ENCODE measurements at regions not wholly inside any gene's neighbourhood (a gene's known extent, or its start where the extent isn't known, plus 50 kb on each side); places are given as distances from the start of the nearest gene placed in this dataset.

DNA sequence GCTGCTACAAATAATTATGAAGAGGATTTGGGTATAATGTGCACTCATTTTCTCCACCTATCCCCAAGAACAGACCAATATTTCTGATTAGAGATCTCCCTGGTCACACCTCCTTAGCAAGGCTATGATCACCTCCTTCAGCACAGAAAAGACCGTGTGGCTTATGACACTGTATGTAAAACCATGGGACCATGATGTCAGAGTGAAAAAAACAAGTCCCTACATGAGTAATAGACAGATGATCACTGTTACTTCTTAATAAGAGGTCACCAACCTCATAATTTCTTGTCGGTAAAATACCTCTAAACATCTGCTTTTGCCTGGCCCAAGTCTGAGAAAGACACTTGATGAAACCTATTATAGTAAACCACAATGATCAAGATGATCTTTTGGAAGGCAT, 330.6 kb upstream of the F9 start:
- Mint-ChIP-seq H3K27me3 (ENCODE audit: low read depth) (peaks cover 40% of the 10 kb centered on the region), H3K27ac (ENCODE audit: unreplicated experiment) (no peak overlapping the region), H3K4me1 (ENCODE audit: low read depth) (peaks cover 9% of the 10 kb centered on the region), H3K9me3 (ENCODE audit: low read depth) (peaks cover 3% of the 10 kb centered on the region), H3K36me3 (ENCODE audit: low read depth) (peaks cover 1% of the 10 kb centered on the region), H3K4me3 (ENCODE audit: unreplicated experiment) (no peak overlapping the region)
- TF ChIP-seq, protein P1, sequence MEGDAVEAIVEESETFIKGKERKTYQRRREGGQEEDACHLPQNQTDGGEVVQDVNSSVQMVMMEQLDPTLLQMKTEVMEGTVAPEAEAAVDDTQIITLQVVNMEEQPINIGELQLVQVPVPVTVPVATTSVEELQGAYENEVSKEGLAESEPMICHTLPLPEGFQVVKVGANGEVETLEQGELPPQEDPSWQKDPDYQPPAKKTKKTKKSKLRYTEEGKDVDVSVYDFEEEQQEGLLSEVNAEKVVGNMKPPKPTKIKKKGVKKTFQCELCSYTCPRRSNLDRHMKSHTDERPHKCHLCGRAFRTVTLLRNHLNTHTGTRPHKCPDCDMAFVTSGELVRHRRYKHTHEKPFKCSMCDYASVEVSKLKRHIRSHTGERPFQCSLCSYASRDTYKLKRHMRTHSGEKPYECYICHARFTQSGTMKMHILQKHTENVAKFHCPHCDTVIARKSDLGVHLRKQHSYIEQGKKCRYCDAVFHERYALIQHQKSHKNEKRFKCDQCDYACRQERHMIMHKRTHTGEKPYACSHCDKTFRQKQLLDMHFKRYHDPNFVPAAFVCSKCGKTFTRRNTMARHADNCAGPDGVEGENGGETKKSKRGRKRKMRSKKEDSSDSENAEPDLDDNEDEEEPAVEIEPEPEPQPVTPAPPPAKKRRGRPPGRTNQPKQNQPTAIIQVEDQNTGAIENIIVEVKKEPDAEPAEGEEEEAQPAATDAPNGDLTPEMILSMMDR (IDR thresholded peaks at IDR 0.05), result no peak
- DNase-seq (ENCODE audit: low spot score), result no peak

DNA sequence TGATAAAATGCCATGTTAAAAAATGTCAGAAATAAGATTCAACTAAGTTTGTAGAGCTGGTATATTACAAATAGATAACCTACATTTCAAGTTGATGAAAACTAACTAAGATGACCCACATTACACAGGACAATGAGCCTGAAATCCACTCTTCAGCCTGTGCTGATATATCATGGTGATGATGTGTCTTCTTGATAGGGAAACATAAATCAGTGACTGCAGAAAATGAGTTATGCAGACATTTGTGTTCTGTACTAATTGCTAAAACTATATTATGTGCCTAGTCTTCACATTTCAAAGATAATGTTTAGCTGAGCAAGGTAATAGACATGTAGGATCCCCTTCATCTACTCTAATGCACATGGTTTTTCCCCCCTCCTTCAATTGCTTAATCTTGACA, 331.6 kb upstream of the F9 start:
- no peak for DNase-seq (ENCODE audit: low spot score)
- no peak overlapping the region for H3K27ac Mint-ChIP-seq (ENCODE audit: unreplicated experiment)
- TF ChIP-seq, protein P1 (IDR thresholded peaks at IDR 0.05), result no peak
- H3K36me3 Mint-ChIP-seq (ENCODE audit: low read depth), result peaks cover 1% of the 10 kb centered on the region
- H3K27me3 Mint-ChIP-seq (ENCODE audit: low read depth), result peaks cover 42% of the 10 kb centered on the region
- H3K9me3 Mint-ChIP-seq (ENCODE audit: low read depth), result peaks cover 3% of the 10 kb centered on the region
- H3K4me1 Mint-ChIP-seq (ENCODE audit: low read depth), result peaks cover 3% of the 10 kb centered on the region
- no peak overlapping the region for H3K4me3 Mint-ChIP-seq (ENCODE audit: unreplicated experiment)

DNA sequence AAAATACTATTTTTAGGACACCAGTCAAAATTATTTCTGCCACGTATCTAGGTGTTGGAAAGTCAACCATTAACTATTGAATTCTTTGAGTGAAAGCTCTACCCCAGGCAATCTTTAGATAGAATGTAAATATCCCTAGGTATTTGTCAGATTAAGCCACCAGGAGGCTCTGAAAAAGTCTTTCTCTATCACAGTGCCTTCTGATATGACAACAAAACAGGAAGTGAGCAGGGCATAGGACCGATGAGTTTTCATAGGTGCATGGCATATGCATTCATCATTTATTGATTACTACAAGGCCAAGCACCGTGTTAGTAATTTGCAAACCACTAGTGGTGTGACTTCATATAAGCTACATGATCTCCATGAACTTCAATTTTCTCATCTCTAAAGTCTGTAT, 333.6 kb upstream of the F9 start:
- no peaks in the 10 kb centered on the region for H3K36me3 Mint-ChIP-seq (ENCODE audit: low read depth)
- H3K27me3 Mint-ChIP-seq (ENCODE audit: low read depth), result peaks cover 28% of the 10 kb centered on the region
- H3K4me1 Mint-ChIP-seq (ENCODE audit: low read depth), result no peaks in the 10 kb centered on the region
- TF ChIP-seq, protein P1 (IDR thresholded peaks at IDR 0.05), result no peak
- DNase-seq (ENCODE audit: low spot score), result no peak
- no peak overlapping the region for H3K27ac Mint-ChIP-seq (ENCODE audit: unreplicated experiment)
- H3K4me3 Mint-ChIP-seq (ENCODE audit: unreplicated experiment), result no peak overlapping the region
- H3K9me3 Mint-ChIP-seq (ENCODE audit: low read depth), result peaks cover 3% of the 10 kb centered on the region

DNA sequence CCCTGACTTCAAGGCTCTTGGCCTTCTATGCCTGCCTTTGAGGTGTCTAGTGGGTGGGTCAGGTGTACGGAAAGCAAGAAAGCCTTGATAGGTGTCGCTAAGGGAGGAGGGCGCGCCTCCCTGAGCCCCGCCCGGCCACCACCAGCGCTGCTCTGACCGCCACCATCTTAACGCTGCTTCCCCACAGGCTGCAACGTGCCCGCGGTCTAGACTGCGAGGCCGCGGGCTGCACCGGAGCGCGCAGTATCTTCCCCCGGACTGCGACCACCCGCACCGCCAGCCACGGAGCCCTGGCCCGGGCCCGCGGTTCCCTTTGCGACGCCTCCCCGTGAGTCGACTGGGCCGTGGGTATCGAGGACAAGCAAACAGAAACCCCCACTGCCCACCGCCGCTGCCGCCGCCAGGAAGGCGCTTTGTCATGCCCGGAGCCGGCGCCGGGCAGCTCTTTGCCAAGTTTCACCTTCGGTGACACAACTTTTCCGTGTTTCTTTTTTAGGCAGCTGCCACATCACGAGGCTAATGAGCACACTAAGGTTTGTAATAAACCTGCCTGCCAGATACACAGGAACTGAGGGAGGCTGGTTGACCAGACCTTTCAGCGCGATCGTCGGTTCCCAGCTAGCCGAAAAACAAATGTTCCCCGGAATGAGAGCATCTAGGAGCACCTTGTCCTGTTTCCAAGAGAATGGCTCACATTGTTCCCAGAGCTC, 335.8 kb upstream of the F9 start:
- H3K9me3 Mint-ChIP-seq (ENCODE audit: low read depth), result peaks cover 3% of the 10 kb centered on the region
- peak overlapping the region; percentile 23 for H3K4me3 Mint-ChIP-seq (ENCODE audit: unreplicated experiment)
- no peaks in the 10 kb centered on the region for H3K36me3 Mint-ChIP-seq (ENCODE audit: low read depth)
- peaks cover 22% of the 10 kb centered on the region for H3K27me3 Mint-ChIP-seq (ENCODE audit: low read depth)
- H3K4me1 Mint-ChIP-seq (ENCODE audit: low read depth), result no peaks in the 10 kb centered on the region
- no peak for DNase-seq (ENCODE audit: low spot score)
- no peak overlapping the region for H3K27ac Mint-ChIP-seq (ENCODE audit: unreplicated experiment)
- TF ChIP-seq, protein P1 (IDR thresholded peaks at IDR 0.05), result no peak

DNA sequence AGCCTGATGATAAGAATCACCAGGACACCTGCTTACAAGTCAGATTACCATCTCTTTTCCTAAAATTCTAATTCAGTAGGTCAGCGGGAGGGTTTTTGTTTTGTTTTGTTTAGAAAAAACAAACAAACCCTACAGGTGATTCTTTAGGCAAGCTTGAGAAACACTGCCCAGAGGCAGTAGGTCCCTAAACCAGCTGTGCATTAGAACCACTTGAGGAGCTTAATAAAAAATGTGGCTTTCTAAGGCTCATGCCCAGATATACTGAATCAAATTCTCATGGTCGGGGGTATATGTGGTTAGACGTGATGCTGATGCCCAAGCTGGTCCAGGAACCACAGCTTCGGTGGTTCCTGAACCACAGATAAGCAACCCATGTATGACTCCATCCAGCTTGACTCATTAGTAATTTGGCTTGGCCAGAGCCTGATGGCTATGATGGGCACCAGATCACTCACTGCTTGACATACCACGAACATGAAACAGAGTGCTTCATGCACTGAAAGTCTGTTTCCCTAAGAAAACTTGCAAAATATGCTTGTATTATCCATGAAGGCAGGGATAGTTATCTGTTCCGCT, 338.1 kb upstream of the F9 start:
- H3K4me1 Mint-ChIP-seq (ENCODE audit: low read depth), result no peaks in the 10 kb centered on the region
- no peak overlapping the region for H3K4me3 Mint-ChIP-seq (ENCODE audit: unreplicated experiment)
- H3K27ac Mint-ChIP-seq (ENCODE audit: unreplicated experiment), result no peak overlapping the region
- no peaks in the 10 kb centered on the region for H3K36me3 Mint-ChIP-seq (ENCODE audit: low read depth)
- TF ChIP-seq, protein P1 (IDR thresholded peaks at IDR 0.05), result no peak
- no peak for DNase-seq (ENCODE audit: low spot score)
- H3K9me3 Mint-ChIP-seq (ENCODE audit: low read depth), result peaks cover 3% of the 10 kb centered on the region
- peaks cover 19% of the 10 kb centered on the region for H3K27me3 Mint-ChIP-seq (ENCODE audit: low read depth)
